GM20000 (cell line): ENCODE measurements at regions not wholly inside any gene's neighbourhood (a gene's known extent, or its start where the extent isn't known, plus 50 kb on each side); places are given as distances from the start of the nearest gene placed in this dataset.

Experiments
- DNase-seq: peaks from one replicate; pipeline ENCODE4 v3.0.0; 2012; ENCODE audit warnings: low spot score
- TF ChIP-seq, protein P1 (sequence below): IDR thresholded peaks from 2 replicates; pipeline ENCODE4 v1.5.1; 2012; ENCODE audit warnings: mild to moderate bottlenecking, control low read depth; ENCODE audit errors: extremely low read depth, missing control alignments

- TF ChIP-seq, protein P1, sequence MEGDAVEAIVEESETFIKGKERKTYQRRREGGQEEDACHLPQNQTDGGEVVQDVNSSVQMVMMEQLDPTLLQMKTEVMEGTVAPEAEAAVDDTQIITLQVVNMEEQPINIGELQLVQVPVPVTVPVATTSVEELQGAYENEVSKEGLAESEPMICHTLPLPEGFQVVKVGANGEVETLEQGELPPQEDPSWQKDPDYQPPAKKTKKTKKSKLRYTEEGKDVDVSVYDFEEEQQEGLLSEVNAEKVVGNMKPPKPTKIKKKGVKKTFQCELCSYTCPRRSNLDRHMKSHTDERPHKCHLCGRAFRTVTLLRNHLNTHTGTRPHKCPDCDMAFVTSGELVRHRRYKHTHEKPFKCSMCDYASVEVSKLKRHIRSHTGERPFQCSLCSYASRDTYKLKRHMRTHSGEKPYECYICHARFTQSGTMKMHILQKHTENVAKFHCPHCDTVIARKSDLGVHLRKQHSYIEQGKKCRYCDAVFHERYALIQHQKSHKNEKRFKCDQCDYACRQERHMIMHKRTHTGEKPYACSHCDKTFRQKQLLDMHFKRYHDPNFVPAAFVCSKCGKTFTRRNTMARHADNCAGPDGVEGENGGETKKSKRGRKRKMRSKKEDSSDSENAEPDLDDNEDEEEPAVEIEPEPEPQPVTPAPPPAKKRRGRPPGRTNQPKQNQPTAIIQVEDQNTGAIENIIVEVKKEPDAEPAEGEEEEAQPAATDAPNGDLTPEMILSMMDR = no peak
- no peak for DNase-seq
Observed at GRCh38 chr16:85438981-85439685, 174.0 kb upstream of the GSE1 start.

GRCh38 chr16:85440744-85441143 is 172.4 kb upstream of the GSE1 start:
- TF ChIP-seq, protein P1 = no peak
- DNase-seq = no peak

GRCh38 chr16:85441189-85441889 is 171.8 kb upstream of the GSE1 start:
- DNase-seq = no peak
- TF ChIP-seq, protein P1 = no peak

- DNase-seq = no peak
- TF ChIP-seq, protein P1 = no peak
Observed at GRCh38 chr16:85441890-85442670, 171.0 kb upstream of the GSE1 start.

DNA sequence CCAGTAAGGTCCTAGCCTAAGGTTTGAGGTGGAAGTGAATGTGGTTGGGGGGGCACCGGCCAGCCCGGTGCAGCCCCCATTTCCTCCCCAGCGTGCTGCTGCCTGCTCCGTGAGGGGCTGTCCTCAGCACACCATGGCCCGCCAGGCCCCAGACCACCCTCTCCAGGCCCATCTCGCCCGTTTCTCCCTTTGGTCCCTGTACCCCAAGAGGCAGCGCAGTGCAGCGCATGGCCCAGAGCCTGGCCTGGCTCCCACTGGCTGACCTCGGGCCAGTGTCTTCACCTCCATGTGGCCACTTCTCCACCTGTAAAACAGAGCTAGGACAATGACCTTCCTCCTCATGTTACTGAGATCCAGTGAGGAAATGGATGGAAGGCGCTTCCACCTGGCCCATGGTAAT is 170.0 kb upstream of the GSE1 start:
- TF ChIP-seq, protein P1 = no peak
- no peak for DNase-seq

DNA sequence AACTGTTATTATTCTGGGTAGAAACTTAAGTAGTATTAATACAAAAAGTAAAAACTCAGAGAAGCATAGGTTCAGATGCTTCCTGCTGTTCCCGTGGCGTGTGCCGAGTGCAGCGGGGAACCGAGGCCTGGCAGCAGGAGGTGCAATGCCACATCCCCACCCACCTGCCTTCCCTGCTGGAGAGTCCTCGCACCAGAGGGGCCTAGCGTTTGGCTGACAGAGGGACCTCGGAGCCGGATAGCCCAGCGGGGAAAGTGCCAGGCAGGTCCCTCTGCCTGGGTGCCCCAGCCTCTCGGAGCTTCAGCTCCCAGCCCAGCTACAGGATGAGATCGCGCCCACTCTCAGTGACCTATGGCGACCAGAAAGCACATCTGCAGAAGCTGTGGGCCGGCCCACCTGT is 169.6 kb upstream of the GSE1 start:
- DNase-seq = no peak
- TF ChIP-seq, protein P1 = no peak
